Uterus (tissue), 2 donors: ENCODE measurements at regions not wholly inside any gene's neighbourhood (a gene's known extent, or its start where the extent isn't known, plus 50 kb on each side); places are given as distances from the start of the nearest gene placed in this dataset.

Source experiments
- CTCF ChIP-seq, 4 experiments: fragments of 200-600 bp in 2 of 4; fragments of 450-650 bp in 2 of 4; sonication (generic) in 2 of 4; IDR thresholded peaks; one replicate each; pipeline ENCODE4 v1.5.1; 2016 to 2019; ENCODE audit warnings: antibody characterized with exemption in 4 of 4, mild to moderate bottlenecking in 2 of 4, moderate library complexity in 1 of 4
- POLR2A ChIP-seq, 2 donors: fragments of 450-650 bp; IDR thresholded peaks; one replicate each; pipeline ENCODE4 v1.6.1; 2016; ENCODE audit warnings: antibody characterized with exemption in 2 of 2, mild to moderate bottlenecking in 1 of 2, moderate library complexity in 1 of 2

GRCh38 chr6:11475016-11475415, 62.5 kb upstream of the TMEM170B start:
- TF ChIP-seq CTCF (IDR thresholded peaks at IDR 0.05) (no peak), POLR2A (IDR thresholded peaks at IDR 0.05) (no peak)
